Progenitor cell of endocrine pancreas (in vitro differentiated cells): ENCODE measurements at regions not wholly inside any gene's neighbourhood (a gene's known extent, or its start where the extent isn't known, plus 50 kb on each side); places are given as distances from the start of the nearest gene placed in this dataset.

Experiments
- DNase-seq: peaks from one replicate; pipeline ENCODE4 v3.0.0; 2021; ENCODE audit warnings: low spot score; ENCODE audit not compliant: unreplicated experiment
- H3K27ac Mint-ChIP-seq: 2 replicates; pipeline ENCODE4 v1.8.0; 2021; ENCODE audit warnings: mild to moderate bottlenecking, moderate library complexity, mixed read lengths
- H3K27me3 Mint-ChIP-seq: 2 replicates; pipeline ENCODE4 v1.8.0; 2021; ENCODE audit warnings: mixed read lengths
- H3K36me3 Mint-ChIP-seq: 2 replicates; pipeline ENCODE4 v1.8.0; 2022; ENCODE audit warnings: mixed read lengths; ENCODE audit not compliant: insufficient read depth
- H3K4me1 Mint-ChIP-seq: 2 replicates; pipeline ENCODE4 v1.8.0; 2021; ENCODE audit warnings: low read depth, mixed read lengths
- H3K4me3 Mint-ChIP-seq: 2 replicates; pipeline ENCODE4 v1.8.0; 2021; ENCODE audit warnings: low read depth, mild to moderate bottlenecking, moderate library complexity, mixed read lengths
- H3K9me3 Mint-ChIP-seq: 2 replicates; pipeline ENCODE4 v1.8.0; 2021; ENCODE audit warnings: low read depth, mixed read lengths
- CTCF ChIP-seq: fragments of 200-600 bp; sonication (generic); IDR thresholded peaks from one replicate; pipeline ENCODE4 v1.5.0; 2021; ENCODE audit warnings: antibody characterized with exemption, mild to moderate bottlenecking; ENCODE audit not compliant: unreplicated experiment

DNA sequence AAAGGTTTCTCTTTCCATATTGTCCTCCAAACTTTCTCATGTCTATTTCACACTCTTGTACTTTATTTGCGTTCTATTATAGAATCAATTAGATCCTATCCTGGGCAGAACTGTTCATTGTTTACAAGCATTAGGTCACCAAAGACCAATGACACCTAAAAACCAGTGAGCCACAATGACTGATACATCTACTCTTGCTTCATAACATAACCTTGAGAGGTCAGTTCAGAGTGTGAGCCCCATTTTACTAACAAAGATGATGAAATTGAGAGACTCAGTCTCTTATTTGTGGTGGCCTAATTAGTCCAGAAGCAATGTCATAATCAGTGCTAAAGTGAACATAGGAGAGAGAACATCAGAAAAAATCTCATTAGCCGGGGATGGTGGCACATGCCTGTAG is 248.9 kb upstream of the RBBP8 start:
- Mint-ChIP-seq H3K4me3 (no peak overlapping the region), H3K36me3 (peaks cover 2% of the 10 kb centered on the region), H3K27me3 (no peaks in the 10 kb centered on the region), H3K4me1 (peaks cover 2% of the 10 kb centered on the region), H3K9me3 (peaks cover 11% of the 10 kb centered on the region), H3K27ac (no peak overlapping the region)
- TF ChIP-seq CTCF, result no peak
- DNase-seq, result no peak

DNA sequence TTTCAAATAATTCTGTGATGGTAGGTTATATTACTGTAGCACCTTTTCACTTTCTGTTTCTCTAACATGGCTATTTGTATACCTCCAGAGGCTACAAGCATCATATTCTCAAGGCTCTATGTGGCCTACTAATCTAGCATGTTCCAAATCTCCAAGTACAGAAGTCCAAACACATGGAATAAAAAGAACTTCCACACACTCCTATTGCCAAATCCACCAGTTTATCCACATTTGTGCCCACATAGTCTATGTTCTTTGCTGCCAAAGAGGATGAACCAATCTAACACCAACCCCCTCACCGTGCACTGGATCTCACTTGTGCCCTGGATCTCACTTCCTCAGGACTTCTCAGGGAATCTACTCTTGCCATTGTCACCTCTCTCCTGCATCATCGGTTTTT is 247.3 kb upstream of the RBBP8 start:
- Mint-ChIP-seq H3K9me3 (peaks cover 11% of the 10 kb centered on the region), H3K4me3 (no peak overlapping the region), H3K4me1 (peaks cover 2% of the 10 kb centered on the region), H3K27ac (no peak overlapping the region), H3K27me3 (no peaks in the 10 kb centered on the region), H3K36me3 (peaks cover 2% of the 10 kb centered on the region)
- DNase-seq, result no peak
- TF ChIP-seq CTCF, result no peak

DNA sequence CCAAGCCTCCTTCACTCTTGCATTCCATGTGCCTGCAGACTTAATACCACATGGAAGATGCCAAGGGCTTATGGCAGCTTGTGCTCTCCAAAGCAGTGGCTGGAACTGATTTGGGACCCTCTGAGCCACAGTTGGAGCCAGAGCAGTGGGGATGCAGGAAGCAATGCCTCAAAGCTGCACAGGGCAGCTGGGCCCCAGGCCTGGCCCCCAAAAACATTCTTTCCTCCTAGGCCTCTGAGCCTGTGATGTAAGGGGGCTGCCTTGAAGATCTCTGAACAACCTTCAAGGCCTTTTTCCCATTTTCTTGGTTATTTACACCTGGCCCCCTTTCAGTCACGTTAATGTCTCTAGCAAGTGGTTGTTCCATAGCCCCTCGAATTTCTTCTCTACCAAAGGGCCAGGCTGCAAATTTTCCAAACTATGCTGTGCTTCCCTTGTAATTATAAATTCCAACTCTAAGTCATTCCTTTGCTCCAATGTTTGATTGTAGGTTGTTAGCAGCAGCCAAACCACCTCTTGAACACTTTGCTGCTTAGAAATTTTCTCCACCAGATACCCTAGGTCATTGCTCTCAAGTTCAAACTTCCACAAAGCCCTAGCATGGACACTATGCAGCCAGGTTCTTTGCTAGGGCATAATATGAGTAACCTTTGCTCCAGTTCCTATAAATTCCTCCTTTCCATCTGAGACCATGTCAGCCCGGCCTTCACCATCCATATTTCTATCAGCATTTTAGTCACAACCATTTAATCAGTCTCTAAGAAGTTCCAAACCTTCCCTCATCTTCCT is 245.0 kb upstream of the RBBP8 start:
- Mint-ChIP-seq H3K27me3 (no peaks in the 10 kb centered on the region), H3K4me3 (no peak overlapping the region), H3K36me3 (peaks cover 2% of the 10 kb centered on the region), H3K27ac (no peak overlapping the region), H3K4me1 (peaks cover 2% of the 10 kb centered on the region), H3K9me3 (peaks cover 11% of the 10 kb centered on the region)
- no peak for TF ChIP-seq CTCF
- DNase-seq, result no peak

DNA sequence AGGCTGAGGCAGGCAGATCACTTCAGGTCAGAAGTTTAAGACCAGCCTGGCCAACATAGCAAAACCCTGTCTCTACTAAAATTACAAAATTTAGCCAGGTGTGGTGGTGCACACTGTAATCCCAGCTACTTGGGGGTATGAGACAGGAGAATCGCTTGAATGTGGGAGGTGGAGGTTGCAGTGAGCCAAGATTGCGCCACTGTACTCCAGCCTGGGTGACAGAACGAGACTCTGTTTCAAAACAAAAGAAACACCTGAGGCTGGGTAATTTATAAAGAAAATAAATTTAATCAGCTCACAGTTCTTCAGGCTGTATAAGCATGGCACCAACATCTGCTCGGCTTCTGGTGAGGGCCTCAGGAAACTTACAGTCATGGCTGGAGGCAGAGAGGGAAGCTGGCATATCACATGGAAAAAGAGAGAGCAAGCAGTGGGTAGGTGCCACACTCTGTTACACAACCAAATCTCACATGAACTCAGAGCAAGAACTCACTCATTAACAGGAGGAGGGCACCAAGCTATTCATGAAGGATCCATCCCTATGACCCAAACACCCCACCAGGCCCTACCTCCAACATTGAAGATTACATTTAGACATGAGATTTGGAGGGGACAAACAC is 244.1 kb upstream of the RBBP8 start:
- no peak for DNase-seq
- TF ChIP-seq CTCF, result no peak
- Mint-ChIP-seq H3K27ac (no peak overlapping the region), H3K9me3 (peaks cover 11% of the 10 kb centered on the region), H3K4me3 (no peak overlapping the region), H3K4me1 (no peaks in the 10 kb centered on the region), H3K27me3 (no peaks in the 10 kb centered on the region), H3K36me3 (peaks cover 2% of the 10 kb centered on the region)

- Mint-ChIP-seq H3K27me3 (no peaks in the 10 kb centered on the region), H3K27ac (no peak overlapping the region), H3K9me3 (peaks cover 11% of the 10 kb centered on the region), H3K4me1 (no peaks in the 10 kb centered on the region), H3K4me3 (no peak overlapping the region), H3K36me3 (peaks cover 2% of the 10 kb centered on the region)
- no peak for TF ChIP-seq CTCF
- DNase-seq, result no peak
Measured at GRCh38 chr18:22689712-22690111, 243.4 kb upstream of the RBBP8 start.
